ENCODE measurements at regions not wholly inside any gene's neighbourhood (a gene's known extent, or its start where the extent isn't known, plus 50 kb on each side); places are given as distances from the start of the nearest gene placed in this dataset.

GRCh38 chr18:51988277-51988676 is 351.7 kb upstream of the DCC start:
- Histone ChIP-seq H3K36me3 (ENCODE audit: insufficient read depth, low read length, poor library complexity, severe bottlenecking) (no peaks in the 10 kb centered on the region), H3K9me3 (ENCODE audit: low read depth, low read length, poor library complexity, severe bottlenecking) (no peaks in the 10 kb centered on the region), H3K4me3 (ENCODE audit: low read depth, low read length, poor library complexity, severe bottlenecking) (no peak overlapping the region), H3K27me3 (replicated peaks; ENCODE audit: insufficient read depth, low read depth, low read length, poor library complexity) (peaks cover 6% of the 10 kb centered on the region), H3K27ac (ENCODE audit: low read depth, low read length, poor library complexity, severe bottlenecking) (no peak overlapping the region), H3K4me1 (ENCODE audit: insufficient read depth, low read length, poor library complexity, severe bottlenecking) (no peaks in the 10 kb centered on the region)
- intact Hi-C loops (cut with micrococcal nuclease; ENCODE audit: unreplicated experiment): no loop called here
- POLR2A ChIA-PET (ENCODE audit: low non-redundant PET): no interaction called here
- DNase-seq (ENCODE audit: low spot score): no peak
- no TSS peak for BruUV-seq (replicated peaks)
- TF ChIP-seq EZH2 (IDR thresholded peaks at IDR 0.05; ENCODE audit: borderline replicate concordance, low read depth, low read length, poor library complexity, severe bottlenecking): no peak
- TF ChIP-seq, protein P1, sequence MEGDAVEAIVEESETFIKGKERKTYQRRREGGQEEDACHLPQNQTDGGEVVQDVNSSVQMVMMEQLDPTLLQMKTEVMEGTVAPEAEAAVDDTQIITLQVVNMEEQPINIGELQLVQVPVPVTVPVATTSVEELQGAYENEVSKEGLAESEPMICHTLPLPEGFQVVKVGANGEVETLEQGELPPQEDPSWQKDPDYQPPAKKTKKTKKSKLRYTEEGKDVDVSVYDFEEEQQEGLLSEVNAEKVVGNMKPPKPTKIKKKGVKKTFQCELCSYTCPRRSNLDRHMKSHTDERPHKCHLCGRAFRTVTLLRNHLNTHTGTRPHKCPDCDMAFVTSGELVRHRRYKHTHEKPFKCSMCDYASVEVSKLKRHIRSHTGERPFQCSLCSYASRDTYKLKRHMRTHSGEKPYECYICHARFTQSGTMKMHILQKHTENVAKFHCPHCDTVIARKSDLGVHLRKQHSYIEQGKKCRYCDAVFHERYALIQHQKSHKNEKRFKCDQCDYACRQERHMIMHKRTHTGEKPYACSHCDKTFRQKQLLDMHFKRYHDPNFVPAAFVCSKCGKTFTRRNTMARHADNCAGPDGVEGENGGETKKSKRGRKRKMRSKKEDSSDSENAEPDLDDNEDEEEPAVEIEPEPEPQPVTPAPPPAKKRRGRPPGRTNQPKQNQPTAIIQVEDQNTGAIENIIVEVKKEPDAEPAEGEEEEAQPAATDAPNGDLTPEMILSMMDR (conservative IDR thresholded peaks at IDR 0.05; ENCODE audit: low read depth, low read length): no peak
- CTCF ChIA-PET: no interaction called here

DNA sequence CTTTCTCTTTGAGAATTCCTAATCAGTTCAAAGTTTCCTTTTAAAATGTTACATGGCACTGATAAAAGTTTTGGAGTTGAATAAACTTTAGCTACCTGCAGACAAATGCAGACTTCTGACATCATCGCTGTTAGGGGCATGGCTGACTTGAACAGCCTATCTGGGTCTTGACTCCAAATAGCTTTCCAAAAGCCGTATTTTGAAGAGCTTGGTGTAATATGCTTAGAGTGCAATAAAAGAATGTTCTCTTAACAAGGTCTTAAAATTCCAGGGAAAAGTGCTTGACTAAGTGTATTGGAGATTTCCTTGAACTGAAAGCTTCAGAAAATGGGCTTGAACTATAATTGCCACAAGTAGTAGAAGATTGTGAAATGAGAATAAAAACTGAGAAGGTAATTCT is 342.9 kb upstream of the DCC start:
- POLR2A ChIA-PET (ENCODE audit: low non-redundant PET): no interaction called here
- Histone ChIP-seq H3K4me3 (ENCODE audit: low read depth, low read length, poor library complexity, severe bottlenecking) (no peak overlapping the region), H3K27me3 (replicated peaks; ENCODE audit: insufficient read depth, low read depth, low read length, poor library complexity) (no peaks in the 10 kb centered on the region), H3K4me1 (ENCODE audit: insufficient read depth, low read length, poor library complexity, severe bottlenecking) (no peaks in the 10 kb centered on the region), H3K9me3 (ENCODE audit: low read depth, low read length, poor library complexity, severe bottlenecking) (no peaks in the 10 kb centered on the region), H3K36me3 (ENCODE audit: insufficient read depth, low read length, poor library complexity, severe bottlenecking) (no peaks in the 10 kb centered on the region), H3K27ac (ENCODE audit: low read depth, low read length, poor library complexity, severe bottlenecking) (no peak overlapping the region)
- intact Hi-C loops (cut with micrococcal nuclease; ENCODE audit: unreplicated experiment): no loop called here
- DNase-seq (ENCODE audit: low spot score): no peak
- TF ChIP-seq, protein P1 (conservative IDR thresholded peaks at IDR 0.05; ENCODE audit: low read depth, low read length): no peak
- no peak for TF ChIP-seq EZH2 (IDR thresholded peaks at IDR 0.05; ENCODE audit: borderline replicate concordance, low read depth, low read length, poor library complexity, severe bottlenecking)
- no TSS peak for BruUV-seq (replicated peaks)
- CTCF ChIA-PET: no interaction called here

- H3K36me3 ChIP-seq (ENCODE audit: insufficient read depth, low read length, poor library complexity, severe bottlenecking): no peaks in the 10 kb centered on the region
- no peak overlapping the region for H3K27ac ChIP-seq (ENCODE audit: low read depth, low read length, poor library complexity, severe bottlenecking)
- intact Hi-C loops (cut with micrococcal nuclease; ENCODE audit: unreplicated experiment): no loop called here
- no peaks in the 10 kb centered on the region for H3K9me3 ChIP-seq (ENCODE audit: low read depth, low read length, poor library complexity, severe bottlenecking)
- TF ChIP-seq, protein P1 (conservative IDR thresholded peaks at IDR 0.05; ENCODE audit: low read depth, low read length): no peak
- TF ChIP-seq EZH2 (IDR thresholded peaks at IDR 0.05; ENCODE audit: borderline replicate concordance, low read depth, low read length, poor library complexity, severe bottlenecking): no peak
- CTCF ChIA-PET: no interaction called here
- H3K4me3 ChIP-seq (ENCODE audit: low read depth, low read length, poor library complexity, severe bottlenecking): no peak overlapping the region
- POLR2A ChIA-PET (ENCODE audit: low non-redundant PET): no interaction called here
- DNase-seq (ENCODE audit: low spot score): no peak
- no TSS peak for BruUV-seq (replicated peaks)
- no peaks in the 10 kb centered on the region for H3K27me3 ChIP-seq (replicated peaks; ENCODE audit: insufficient read depth, low read depth, low read length, poor library complexity)
- H3K4me1 ChIP-seq (ENCODE audit: insufficient read depth, low read length, poor library complexity, severe bottlenecking): no peaks in the 10 kb centered on the region
Measured at GRCh38 chr18:51998066-51998465, 341.9 kb upstream of the DCC start.

Measured in A673 (cell line).